ENCODE measurements at regions not wholly inside any gene's neighbourhood (a gene's known extent, or its start where the extent isn't known, plus 50 kb on each side); places are given as distances from the start of the nearest gene placed in this dataset.

DNA sequence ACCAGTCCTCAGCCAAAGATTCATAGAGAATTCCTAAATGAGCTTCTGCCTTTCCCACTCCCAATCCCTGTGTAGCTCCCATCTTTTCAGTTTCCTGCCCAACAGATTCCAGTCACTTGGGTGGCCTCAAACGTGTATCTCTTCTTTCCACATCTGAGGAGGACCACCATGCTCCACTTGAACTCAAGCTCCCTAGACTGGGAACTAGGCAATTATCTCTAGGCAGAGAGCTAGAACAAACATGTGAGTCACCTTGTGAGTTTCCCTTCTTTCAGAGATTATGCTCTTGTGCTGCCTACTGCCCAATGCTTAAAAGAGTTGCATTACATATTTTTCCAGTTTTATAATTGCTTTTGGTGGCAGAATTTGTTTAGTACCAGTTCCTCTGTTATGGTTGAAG lies 178.0 kb downstream of the MDFIC start:
- Histone ChIP-seq H3K9me3 (replicated peaks; ENCODE audit: control insufficient read depth, insufficient read depth, low read depth, low read length) (no peaks in the 10 kb centered on the region), H3K4me2 (ENCODE audit: insufficient read depth, low read length) (no peak overlapping the region), H4K20me1 (replicated peaks; ENCODE audit: control insufficient read depth, insufficient read depth, low read length) (no peaks in the 10 kb centered on the region), H3K27ac (ENCODE audit: extremely low read depth, low read depth, low read length) (no peak overlapping the region), H2AFZ (ENCODE audit: low read depth, low read length) (no peak overlapping the region), H3K4me3 (no peak overlapping the region), H3K4me1 (replicated peaks in 1 of 2; ENCODE audit: control insufficient read depth in 2 of 2, insufficient read depth in 2 of 2, low read length in 2 of 2) (no peaks in the 10 kb centered on the region), H3K9me1 (ENCODE audit: control insufficient read depth, insufficient read depth, low read length) (no peaks in the 10 kb centered on the region), H3K9ac (ENCODE audit: insufficient read depth in 1 of 2, low read depth in 2 of 2, low read length in 2 of 2) (no peak overlapping the region), H3K36me3 (ENCODE audit: control insufficient read depth, insufficient read depth, low read length) (no peaks in the 10 kb centered on the region), H3K79me2 (ENCODE audit: control insufficient read depth, insufficient read depth, low read length) (no peaks in the 10 kb centered on the region), H3K27me3 (ENCODE audit: control insufficient read depth in 2 of 2, insufficient read depth in 2 of 2, low read length in 2 of 2) (no peaks in the 10 kb centered on the region)
- ATAC-seq (no peak), FAIRE-seq (no peak), DNase-seq (ENCODE audit: extremely low read depth in 1 of 4, low spot score in 3 of 4) (no peak)
- BruUV-seq (replicated peaks): no TSS peak
- TF ChIP-seq, protein P1, sequence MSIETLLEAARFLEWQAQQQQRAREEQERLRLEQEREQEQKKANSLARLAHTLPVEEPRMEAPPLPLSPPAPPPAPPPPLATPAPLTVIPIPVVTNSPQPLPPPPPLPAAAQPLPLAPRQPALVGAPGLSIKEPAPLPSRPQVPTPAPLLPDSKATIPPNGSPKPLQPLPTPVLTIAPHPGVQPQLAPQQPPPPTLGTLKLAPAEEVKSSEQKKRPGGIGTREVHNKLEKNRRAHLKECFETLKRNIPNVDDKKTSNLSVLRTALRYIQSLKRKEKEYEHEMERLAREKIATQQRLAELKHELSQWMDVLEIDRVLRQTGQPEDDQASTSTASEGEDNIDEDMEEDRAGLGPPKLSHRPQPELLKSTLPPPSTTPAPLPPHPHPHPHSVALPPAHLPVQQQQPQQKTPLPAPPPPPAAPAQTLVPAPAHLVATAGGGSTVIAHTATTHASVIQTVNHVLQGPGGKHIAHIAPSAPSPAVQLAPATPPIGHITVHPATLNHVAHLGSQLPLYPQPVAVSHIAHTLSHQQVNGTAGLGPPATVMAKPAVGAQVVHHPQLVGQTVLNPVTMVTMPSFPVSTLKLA (conservative IDR thresholded peaks at IDR 0.05): no peak
- CTCF ChIA-PET (ENCODE audit: low intra/inter-chr PET ratio): no interaction called here
- WGBS (ENCODE audit: insufficient coverage, low coverage, missing lambda C conversion rate): 0% methylated on average over 1 of the region's 1 CpG
- POLR2A ChIA-PET: no interaction called here
- intact Hi-C loops (cut with micrococcal nuclease) (no loop called here), in situ Hi-C loops (cut with MboI) (no loop called here)

DNA sequence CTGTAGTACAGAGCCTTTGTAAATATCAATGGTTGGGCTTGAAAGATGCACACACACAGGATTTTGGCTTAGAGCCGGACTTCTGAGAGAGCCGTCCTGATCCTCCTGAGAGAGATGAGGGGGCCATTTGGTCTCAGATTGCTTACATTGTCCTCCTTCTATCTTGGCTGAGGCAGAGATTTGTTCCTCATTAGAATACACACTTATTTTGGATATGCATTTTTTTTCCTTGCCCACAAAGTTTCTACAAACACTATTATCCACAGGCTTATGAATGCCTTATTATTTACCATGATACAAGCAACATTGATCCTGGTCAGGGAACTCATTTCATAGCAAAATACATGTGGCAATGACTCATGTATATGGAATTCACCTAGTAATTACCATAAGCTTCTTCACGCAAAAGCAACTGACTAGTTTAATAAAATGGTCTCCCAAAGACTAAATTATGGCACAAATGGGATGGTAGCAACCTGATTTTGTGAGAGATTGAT lies 175.3 kb downstream of the MDFIC start:
- no peak overlapping the region for H3K27ac ChIP-seq (ENCODE audit: extremely low read depth, low read depth, low read length)
- WGBS (ENCODE audit: insufficient coverage, low coverage, missing lambda C conversion rate): 0% methylated on average over 3 of the region's 3 CpGs
- no peaks in the 10 kb centered on the region for H3K79me2 ChIP-seq (ENCODE audit: control insufficient read depth, insufficient read depth, low read length)
- DNase-seq (ENCODE audit: extremely low read depth in 1 of 4, low spot score in 3 of 4) (no peak), FAIRE-seq (no peak), ATAC-seq (no peak)
- ChIA-PET POLR2A (no interaction called here), CTCF (ENCODE audit: low intra/inter-chr PET ratio) (no interaction called here)
- no peak overlapping the region for H2AFZ ChIP-seq (ENCODE audit: low read depth, low read length)
- H3K36me3 ChIP-seq (ENCODE audit: control insufficient read depth, insufficient read depth, low read length): no peaks in the 10 kb centered on the region
- intact Hi-C loops (cut with micrococcal nuclease): no loop called here
- no peaks in the 10 kb centered on the region for H4K20me1 ChIP-seq (replicated peaks; ENCODE audit: control insufficient read depth, insufficient read depth, low read length)
- no peaks in the 10 kb centered on the region for H3K9me3 ChIP-seq (replicated peaks; ENCODE audit: control insufficient read depth, insufficient read depth, low read depth, low read length)
- H3K27me3 ChIP-seq (ENCODE audit: control insufficient read depth in 2 of 2, insufficient read depth in 2 of 2, low read length in 2 of 2): no peaks in the 10 kb centered on the region
- H3K9ac ChIP-seq (ENCODE audit: insufficient read depth in 1 of 2, low read depth in 2 of 2, low read length in 2 of 2): no peak overlapping the region
- H3K4me2 ChIP-seq (ENCODE audit: insufficient read depth, low read length): no peak overlapping the region
- no peak overlapping the region for H3K4me3 ChIP-seq
- no peaks in the 10 kb centered on the region for H3K9me1 ChIP-seq (ENCODE audit: control insufficient read depth, insufficient read depth, low read length)
- H3K4me1 ChIP-seq (replicated peaks in 1 of 2; ENCODE audit: control insufficient read depth in 2 of 2, insufficient read depth in 2 of 2, low read length in 2 of 2): no peaks in the 10 kb centered on the region
- in situ Hi-C loops (cut with MboI): no loop called here
- BruUV-seq (replicated peaks): no TSS peak
- TF ChIP-seq MYC (IDR thresholded peaks at IDR 0.05; ENCODE audit: low read depth, low read length) (no peak), MYC (CRISPR knock-in tag; IDR thresholded peaks at IDR 0.05; ENCODE audit: borderline replicate concordance, low read depth) (no peak), IRF2 (CRISPR knock-in tag; IDR thresholded peaks at IDR 0.05) (no peak), PHTF2 (CRISPR knock-in tag; IDR thresholded peaks at IDR 0.05) (no peak), ZNF324 (CRISPR knock-in tag; IDR thresholded peaks at IDR 0.05) (no peak)
- TF ChIP-seq, protein P2, sequence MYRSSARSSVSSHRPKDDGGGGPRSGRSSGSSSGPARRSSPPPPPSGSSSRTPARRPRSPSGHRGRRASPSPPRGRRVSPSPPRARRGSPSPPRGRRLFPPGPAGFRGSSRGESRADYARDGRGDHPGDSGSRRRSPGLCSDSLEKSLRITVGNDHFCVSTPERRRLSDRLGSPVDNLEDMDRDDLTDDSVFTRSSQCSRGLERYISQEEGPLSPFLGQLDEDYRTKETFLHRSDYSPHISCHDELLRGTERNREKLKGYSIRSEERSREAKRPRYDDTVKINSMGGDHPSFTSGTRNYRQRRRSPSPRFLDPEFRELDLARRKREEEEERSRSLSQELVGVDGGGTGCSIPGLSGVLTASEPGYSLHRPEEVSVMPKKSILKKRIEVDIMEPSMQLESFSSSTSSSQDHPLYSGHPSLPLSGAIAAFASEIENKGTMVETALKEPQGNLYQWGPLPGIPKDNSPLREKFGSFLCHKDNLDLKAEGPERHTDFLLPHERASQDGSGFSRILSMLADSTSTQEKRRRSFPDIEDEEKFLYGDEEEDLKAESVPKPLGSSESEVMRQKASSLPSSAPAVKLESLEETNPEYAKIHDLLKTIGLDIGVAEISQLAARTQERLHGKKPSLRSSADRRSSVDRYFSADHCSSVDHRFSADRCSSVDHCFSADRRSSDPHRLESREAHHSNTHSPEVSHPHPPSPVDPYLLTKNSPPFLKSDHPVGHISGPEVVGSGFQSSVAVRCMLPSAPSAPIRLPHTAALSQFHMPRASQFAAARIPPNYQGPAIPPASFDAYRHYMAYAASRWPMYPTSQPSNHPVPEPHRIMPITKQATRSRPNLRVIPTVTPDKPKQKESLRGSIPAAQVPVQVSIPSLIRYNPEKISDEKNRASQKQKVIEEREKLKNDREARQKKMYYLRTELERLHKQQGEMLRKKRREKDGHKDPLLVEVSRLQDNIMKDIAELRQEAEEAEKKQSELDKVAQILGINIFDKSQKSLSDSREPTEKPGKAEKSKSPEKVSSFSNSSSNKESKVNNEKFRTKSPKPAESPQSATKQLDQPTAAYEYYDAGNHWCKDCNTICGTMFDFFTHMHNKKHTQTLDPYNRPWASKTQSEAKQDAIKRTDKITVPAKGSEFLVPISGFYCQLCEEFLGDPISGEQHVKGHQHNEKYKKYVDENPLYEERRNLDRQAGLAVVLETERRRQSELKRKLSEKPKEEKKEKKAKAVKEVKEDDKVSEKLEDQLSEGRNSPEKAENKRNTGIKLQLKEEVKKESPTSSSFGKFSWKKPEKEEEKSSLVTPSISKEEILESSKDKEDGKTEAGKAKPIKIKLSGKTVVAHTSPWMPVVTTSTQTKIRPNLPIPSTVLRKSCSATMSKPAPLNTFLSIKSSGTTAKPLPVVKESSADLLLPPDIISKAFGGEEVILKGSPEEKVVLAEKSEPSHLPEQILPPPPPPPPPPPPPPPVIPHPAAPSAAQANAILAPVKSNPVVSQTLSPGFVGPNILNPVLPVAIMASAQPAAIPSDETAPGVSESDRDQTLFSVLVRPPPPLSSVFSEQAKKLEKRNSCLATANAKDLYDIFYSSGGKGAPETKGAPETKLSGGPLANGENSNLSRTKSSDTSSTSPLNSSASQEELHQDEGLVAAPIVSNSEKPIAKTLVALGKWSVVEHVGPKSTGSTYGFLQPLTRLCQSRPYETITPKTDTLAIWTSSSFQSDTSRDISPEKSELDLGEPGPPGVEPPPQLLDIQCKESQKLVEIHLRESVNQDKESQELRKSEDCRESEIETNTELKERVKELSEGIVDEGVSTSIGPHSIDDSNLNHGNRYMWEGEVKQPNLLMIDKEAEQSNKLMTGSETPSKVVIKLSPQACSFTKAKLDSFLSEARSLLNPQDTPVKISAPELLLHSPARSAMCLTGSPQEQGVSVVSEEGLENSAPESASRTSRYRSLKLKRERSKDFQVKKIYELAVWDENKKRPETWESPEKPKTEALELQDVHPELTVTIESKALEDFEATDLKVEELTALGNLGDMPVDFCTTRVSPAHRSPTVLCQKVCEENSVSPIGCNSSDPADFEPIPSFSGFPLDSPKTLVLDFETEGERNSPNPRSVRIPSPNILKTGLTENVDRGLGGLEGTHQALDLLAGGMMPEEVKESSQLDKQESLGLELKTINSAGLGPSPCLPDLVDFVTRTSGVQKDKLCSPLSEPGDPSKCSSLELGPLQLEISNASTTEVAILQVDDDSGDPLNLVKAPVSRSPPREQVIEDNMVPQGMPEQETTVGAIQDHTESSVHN (IDR thresholded peaks at IDR 0.05; ENCODE audit: borderline replicate concordance in 1 of 2, low read depth in 1 of 2): no peak
